Neural cell (in vitro differentiated cells): ENCODE measurements at regions not wholly inside any gene's neighbourhood (a gene's known extent, or its start where the extent isn't known, plus 50 kb on each side); places are given as distances from the start of the nearest gene placed in this dataset.

Experiments
- H2AFZ ChIP-seq: fragments of 200-600, 300-800 bp; sonication (generic), shearing (Covaris generic); 2 replicates; pipeline ENCODE4 v1.6.0; 2014; ENCODE audit warnings: low read depth, mild to moderate bottlenecking, antibody characterized with exemption, low read length, moderate library complexity
- H3F3A ChIP-seq: fragments of 200-600 bp; shearing (Covaris generic); 2 replicates; pipeline ENCODE4 v1.6.1; 2016; ENCODE audit warnings: mild to moderate bottlenecking, moderate library complexity, mixed read lengths, antibody characterized with exemption, low read length; ENCODE audit not compliant: insufficient read depth, poor library complexity, severe bottlenecking
- H3K27ac ChIP-seq: fragments of 200-600, 300-800 bp; sonication (generic), shearing (Covaris generic); 2 replicates; pipeline ENCODE4 v1.5.1; 2014; ENCODE audit warnings: mild to moderate bottlenecking, low read length, moderate library complexity
- H3K27me3 ChIP-seq: fragments of 300-800, 200-600 bp; sonication (generic), shearing (Covaris generic); 2 replicates; pipeline ENCODE4 v1.6.0; 2014; ENCODE audit warnings: mild to moderate bottlenecking, low read depth, low read length, moderate library complexity; ENCODE audit not compliant: insufficient read depth
- H3K36me3 ChIP-seq: fragments of 300-800, 200-600 bp; sonication (generic), shearing (Covaris generic); 2 replicates; pipeline ENCODE4 v1.5.1; 2014; ENCODE audit warnings: mild to moderate bottlenecking, antibody characterized with exemption, low read length, moderate library complexity; ENCODE audit not compliant: insufficient read depth
- H3K4me2 ChIP-seq: fragments of 300-800, 200-600 bp; sonication (generic), shearing (Covaris generic); 2 replicates; pipeline ENCODE4 v1.6.0; 2014; ENCODE audit warnings: mild to moderate bottlenecking, low read length
- H3K4me3 ChIP-seq: fragments of 300-800, 200-600 bp; sonication (generic), shearing (Covaris generic); 2 replicates; pipeline ENCODE4 v1.5.1; 2014; ENCODE audit warnings: mild to moderate bottlenecking, low read length, moderate library complexity
- H3K79me2 ChIP-seq: fragments of 200-600 bp; shearing (Covaris generic); replicated peaks from 2 replicates; pipeline ENCODE4 v1.6.0; 2014; ENCODE audit warnings: mild to moderate bottlenecking, low read length, moderate library complexity; ENCODE audit not compliant: insufficient read depth
- H3K9ac ChIP-seq: fragments of 300-800, 200-600 bp; sonication (generic), shearing (Covaris generic); 2 replicates; pipeline ENCODE4 v1.6.1; 2016; ENCODE audit warnings: mild to moderate bottlenecking, low read length, mixed read lengths
- H3K9me2 ChIP-seq: fragments of 200-600 bp; shearing (Covaris generic); 2 replicates; pipeline ENCODE4 v1.6.1; 2016; ENCODE audit warnings: mild to moderate bottlenecking, low read length, mixed read lengths; ENCODE audit not compliant: insufficient read depth
- H3K9me3 ChIP-seq: fragments of 200-600, 300-800 bp; sonication (generic), shearing (Covaris generic); 2 replicates; pipeline ENCODE4 v1.6.1; 2016; ENCODE audit warnings: mild to moderate bottlenecking, mixed run types, low read length, moderate library complexity, mixed read lengths
- H4K20me1 ChIP-seq: fragments of 200-600 bp; shearing (Covaris generic); 2 replicates; pipeline ENCODE4 v1.6.1; 2016; ENCODE audit warnings: mild to moderate bottlenecking, mixed run types; ENCODE audit not compliant: insufficient read depth
- CTCF ChIP-seq: fragments of 450-650 bp; IDR thresholded peaks from 2 replicates; pipeline ENCODE4 v1.5.1; 2014; ENCODE audit warnings: antibody characterized with exemption, mild to moderate bottlenecking, moderate library complexity; ENCODE audit not compliant: poor library complexity, severe bottlenecking
- EP300 ChIP-seq: fragments of 450-650 bp; conservative IDR thresholded peaks from 2 replicates; pipeline ENCODE4 v1.6.1; 2014; ENCODE audit warnings: antibody characterized with exemption, mild to moderate bottlenecking, moderate library complexity; ENCODE audit not compliant: poor library complexity, severe bottlenecking
- EZH2 ChIP-seq: fragments of 200-600, 300-800 bp; shearing (Covaris generic), sonication (generic); IDR thresholded peaks from 2 replicates; pipeline ENCODE4 v1.6.1; 2014; ENCODE audit warnings: antibody characterized with exemption, low read length, borderline replicate concordance, mild to moderate bottlenecking; ENCODE audit not compliant: insufficient read depth, poor library complexity, severe bottlenecking
- MXI1 ChIP-seq: fragments of 450-650 bp; conservative IDR thresholded peaks from 2 replicates; pipeline ENCODE4 v1.6.1; 2014; ENCODE audit warnings: antibody characterized with exemption, mild to moderate bottlenecking; ENCODE audit not compliant: poor library complexity, severe bottlenecking
- POLR2AphosphoS5 ChIP-seq: IDR thresholded peaks from 2 replicates; pipeline ENCODE4 v1.6.1; 2012
- RAD21 ChIP-seq: fragments of 450-650 bp; conservative IDR thresholded peaks from 2 replicates; pipeline ENCODE4 v1.6.1; 2014; ENCODE audit warnings: antibody characterized with exemption, mild to moderate bottlenecking, moderate library complexity
- REST ChIP-seq: IDR thresholded peaks from 2 replicates; pipeline ENCODE4 v1.6.1; 2012; ENCODE audit warnings: borderline replicate concordance
- SMC3 ChIP-seq: fragments of 450-650 bp; conservative IDR thresholded peaks from 2 replicates; pipeline ENCODE4 v1.6.1; 2014; ENCODE audit warnings: antibody characterized with exemption, mild to moderate bottlenecking, moderate library complexity; ENCODE audit not compliant: poor library complexity
- TAF1 ChIP-seq: IDR thresholded peaks from 2 replicates; pipeline ENCODE4 v1.6.1; 2012; ENCODE audit warnings: low read depth

GRCh38 chr3:72567474-72567873 lies 280.8 kb downstream of the SHQ1 start:
- Histone ChIP-seq H3K4me2 (no peak overlapping the region), H4K20me1 (no peaks in the 10 kb centered on the region), H3K36me3 (no peaks in the 10 kb centered on the region), H3K79me2 (no peaks in the 10 kb centered on the region), H3K4me3 (no peak overlapping the region), H3K9me2 (no peaks in the 10 kb centered on the region), H3K9ac (no peak overlapping the region), H3K27ac (no peak overlapping the region), H3K9me3 (no peaks in the 10 kb centered on the region), H3K27me3 (no peaks in the 10 kb centered on the region), H3F3A (no peaks in the 10 kb centered on the region), H2AFZ (no peak overlapping the region)
- no peak for TF ChIP-seq EZH2

GRCh38 chr3:72565593-72565992 lies 282.7 kb downstream of the SHQ1 start:
- no peaks in the 10 kb centered on the region for H3K27me3 ChIP-seq
- H3K79me2 ChIP-seq = no peaks in the 10 kb centered on the region
- H3F3A ChIP-seq = no peaks in the 10 kb centered on the region
- no peak overlapping the region for H2AFZ ChIP-seq
- no peak overlapping the region for H3K9ac ChIP-seq
- no peak overlapping the region for H3K27ac ChIP-seq
- no peak for TF ChIP-seq TAF1
- no peak for TF ChIP-seq REST
- no peak for TF ChIP-seq RAD21
- TF ChIP-seq MXI1 = no peak
- TF ChIP-seq EZH2 = no peak
- no peak for TF ChIP-seq CTCF
- no peak for TF ChIP-seq SMC3
- no peak for TF ChIP-seq EP300
- TF ChIP-seq POLR2AphosphoS5 = no peak
- H3K4me3 ChIP-seq = no peak overlapping the region
- no peaks in the 10 kb centered on the region for H3K9me3 ChIP-seq
- H3K9me2 ChIP-seq = no peaks in the 10 kb centered on the region
- H4K20me1 ChIP-seq = no peaks in the 10 kb centered on the region
- H3K36me3 ChIP-seq = no peaks in the 10 kb centered on the region
- no peak overlapping the region for H3K4me2 ChIP-seq
